Astrocyte of the spinal cord (primary cell): ENCODE measurements at regions not wholly inside any gene's neighbourhood (a gene's known extent, or its start where the extent isn't known, plus 50 kb on each side); places are given as distances from the start of the nearest gene placed in this dataset.

Source experiments
- DNase-seq: peaks from one replicate; pipeline ENCODE4 v3.0.0; 2011; ENCODE audit warnings: low read depth, low spot score
- H3K4me3 ChIP-seq: 2 replicates; pipeline ENCODE4 v1.5.1; 2011; ENCODE audit warnings: low read depth, mild to moderate bottlenecking, low read length, moderate library complexity
- in situ Hi-C: cut with HindIII; loops from 2 replicates; pipeline ENCODE4 v1.10.0; 2017; ENCODE audit warnings: low sequenced_read_pairs
- TF ChIP-seq, protein P1 (sequence below): IDR thresholded peaks from 2 replicates; pipeline ENCODE4 v1.5.1; 2012; ENCODE audit warnings: low read depth, mild to moderate bottlenecking, low read length, inconsistent platforms

DNA sequence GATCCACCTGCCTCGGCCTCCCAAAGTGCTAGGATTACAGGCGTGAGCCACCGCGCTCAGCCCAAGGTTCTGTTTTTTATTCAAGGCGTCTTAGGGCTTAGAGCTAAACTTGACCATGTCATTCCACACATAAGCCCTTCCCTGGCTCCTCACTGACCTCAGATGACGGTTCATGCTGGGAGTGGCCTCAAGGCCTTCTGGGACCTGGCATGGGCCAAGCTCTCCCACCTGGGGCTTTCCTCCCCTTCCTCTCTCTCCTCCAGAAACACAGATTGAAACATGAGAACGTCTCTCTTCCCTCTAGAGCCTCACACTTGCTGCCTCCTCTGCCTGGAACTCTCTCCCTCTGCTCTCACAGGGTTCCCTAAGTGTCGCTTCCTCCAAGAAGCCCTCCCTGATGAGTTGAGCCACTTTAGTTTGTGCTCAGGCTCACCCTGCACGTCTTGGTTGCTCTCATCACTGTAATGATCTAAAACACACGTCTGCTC, 155.6 kb upstream of the IER5L start:
- in situ Hi-C loops, result loop anchor here (10.0 kb wide), 1 partner anchor 59 kb away; no protein-coding TSS in a partner anchor
- H3K4me3 ChIP-seq, result no peak overlapping the region
- TF ChIP-seq, protein P1, sequence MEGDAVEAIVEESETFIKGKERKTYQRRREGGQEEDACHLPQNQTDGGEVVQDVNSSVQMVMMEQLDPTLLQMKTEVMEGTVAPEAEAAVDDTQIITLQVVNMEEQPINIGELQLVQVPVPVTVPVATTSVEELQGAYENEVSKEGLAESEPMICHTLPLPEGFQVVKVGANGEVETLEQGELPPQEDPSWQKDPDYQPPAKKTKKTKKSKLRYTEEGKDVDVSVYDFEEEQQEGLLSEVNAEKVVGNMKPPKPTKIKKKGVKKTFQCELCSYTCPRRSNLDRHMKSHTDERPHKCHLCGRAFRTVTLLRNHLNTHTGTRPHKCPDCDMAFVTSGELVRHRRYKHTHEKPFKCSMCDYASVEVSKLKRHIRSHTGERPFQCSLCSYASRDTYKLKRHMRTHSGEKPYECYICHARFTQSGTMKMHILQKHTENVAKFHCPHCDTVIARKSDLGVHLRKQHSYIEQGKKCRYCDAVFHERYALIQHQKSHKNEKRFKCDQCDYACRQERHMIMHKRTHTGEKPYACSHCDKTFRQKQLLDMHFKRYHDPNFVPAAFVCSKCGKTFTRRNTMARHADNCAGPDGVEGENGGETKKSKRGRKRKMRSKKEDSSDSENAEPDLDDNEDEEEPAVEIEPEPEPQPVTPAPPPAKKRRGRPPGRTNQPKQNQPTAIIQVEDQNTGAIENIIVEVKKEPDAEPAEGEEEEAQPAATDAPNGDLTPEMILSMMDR, result no peak
- no peak for DNase-seq

GRCh38 chr9:129332581-129332980, 154.5 kb upstream of the IER5L start:
- TF ChIP-seq, protein P1, result no peak
- no peak for DNase-seq
- in situ Hi-C loops, result loop anchor here (10.0 kb wide), 1 partner anchor 58 kb away; no protein-coding TSS in a partner anchor
- H3K4me3 ChIP-seq, result no peak overlapping the region

DNA sequence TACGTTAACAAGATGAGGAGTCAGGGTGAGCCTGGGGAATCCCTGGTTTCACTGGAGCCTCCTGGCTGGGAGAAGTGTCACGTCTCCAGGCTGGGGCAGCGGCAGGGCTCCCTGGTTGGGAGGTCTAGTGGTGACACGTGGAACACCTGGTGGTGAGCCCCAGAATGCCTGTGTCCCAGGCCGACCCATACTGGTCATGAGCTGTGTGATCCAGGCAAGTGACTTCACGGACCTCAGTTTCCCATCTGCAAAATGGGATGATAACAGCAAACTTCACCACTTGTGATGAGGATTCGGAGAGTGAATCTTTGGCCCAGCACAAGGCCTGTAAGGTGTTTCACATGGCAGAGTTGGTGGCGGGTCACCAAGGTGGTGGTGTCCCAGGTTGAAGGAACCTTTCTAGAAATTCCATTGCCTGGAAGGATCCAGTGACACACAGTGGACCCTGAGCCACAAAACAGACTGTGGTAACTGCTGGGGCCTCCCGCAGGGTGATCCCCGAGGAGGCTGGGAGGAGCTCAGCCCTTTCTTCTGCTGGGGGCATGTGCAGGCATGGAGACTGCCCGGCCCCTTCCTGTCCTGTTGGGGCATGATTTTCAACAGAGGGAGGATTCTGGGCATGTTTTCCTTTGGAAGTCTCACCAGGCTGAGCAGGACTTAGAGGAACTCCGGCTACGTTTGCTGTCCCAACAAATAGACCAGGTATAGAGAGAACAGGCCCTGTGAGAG, 153.9 kb upstream of the IER5L start:
- no peak overlapping the region for H3K4me3 ChIP-seq

DNA sequence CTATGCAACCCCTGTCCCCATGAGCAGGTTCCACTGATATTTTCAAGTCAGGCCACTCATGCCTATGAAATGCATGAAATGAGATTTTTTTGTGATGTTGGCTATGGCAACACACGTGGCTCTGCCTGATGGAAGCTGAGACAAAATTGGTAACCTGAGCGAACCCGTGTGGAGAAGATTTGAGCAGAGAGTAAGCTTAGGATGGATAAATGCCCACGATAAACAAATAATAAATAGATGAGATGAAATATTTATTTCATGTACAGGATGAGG, 153.4 kb upstream of the IER5L start:
- TF ChIP-seq, protein P1, result no peak
- H3K4me3 ChIP-seq, result no peak overlapping the region
- in situ Hi-C loops, result loop anchor here (10.0 kb wide), 1 partner anchor 57 kb away; no protein-coding TSS in a partner anchor
- DNase-seq, result no peak

More for the DNA sequence above, 153.9 kb upstream of the IER5L start:
- TF ChIP-seq, protein P1, result no peak
- in situ Hi-C loops, result loop anchor here (10.0 kb wide), 1 partner anchor 57 kb away; no protein-coding TSS in a partner anchor
- DNase-seq, result no peak

DNA sequence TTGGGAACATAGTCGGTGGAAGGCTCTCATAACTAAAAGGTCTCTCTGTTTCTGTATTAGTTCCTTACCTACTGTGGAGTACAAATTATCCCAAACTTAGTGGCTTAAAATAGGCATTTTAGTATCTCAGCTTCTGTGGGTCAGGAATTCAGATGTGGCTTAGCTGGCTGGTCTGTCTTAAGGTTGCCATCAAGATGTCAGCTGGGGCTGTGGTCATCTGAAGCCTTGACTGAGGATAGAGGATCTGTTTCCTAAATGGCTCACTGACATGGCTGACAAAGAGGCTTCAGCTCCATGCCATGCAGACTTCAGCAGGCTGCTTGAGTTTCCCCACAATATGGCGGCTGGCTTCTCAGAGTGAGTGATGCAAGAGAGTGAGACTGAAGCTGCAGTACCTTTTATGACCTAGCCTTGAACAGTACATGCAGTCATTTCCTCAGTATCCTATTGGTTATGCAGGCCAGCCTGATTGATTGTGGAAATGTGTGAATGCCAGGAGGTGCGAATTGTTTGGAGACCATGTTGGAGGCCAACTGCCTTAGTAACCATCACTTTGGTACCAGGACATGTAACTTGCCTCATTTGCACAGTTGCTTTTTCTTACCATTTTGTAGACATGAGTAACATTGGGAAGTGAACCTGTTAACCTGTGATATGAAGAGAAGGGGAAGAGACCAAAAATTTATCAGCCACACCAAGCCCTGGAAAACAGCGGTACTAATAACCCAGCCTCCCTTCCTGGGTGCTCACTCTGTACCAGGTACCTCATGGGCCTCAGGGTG, 152.8 kb upstream of the IER5L start:
- no peak for DNase-seq
- in situ Hi-C loops, result loop anchor here (10.0 kb wide), 1 partner anchor 56 kb away; no protein-coding TSS in a partner anchor
- no peak overlapping the region for H3K4me3 ChIP-seq
- TF ChIP-seq, protein P1, result no peak

DNA sequence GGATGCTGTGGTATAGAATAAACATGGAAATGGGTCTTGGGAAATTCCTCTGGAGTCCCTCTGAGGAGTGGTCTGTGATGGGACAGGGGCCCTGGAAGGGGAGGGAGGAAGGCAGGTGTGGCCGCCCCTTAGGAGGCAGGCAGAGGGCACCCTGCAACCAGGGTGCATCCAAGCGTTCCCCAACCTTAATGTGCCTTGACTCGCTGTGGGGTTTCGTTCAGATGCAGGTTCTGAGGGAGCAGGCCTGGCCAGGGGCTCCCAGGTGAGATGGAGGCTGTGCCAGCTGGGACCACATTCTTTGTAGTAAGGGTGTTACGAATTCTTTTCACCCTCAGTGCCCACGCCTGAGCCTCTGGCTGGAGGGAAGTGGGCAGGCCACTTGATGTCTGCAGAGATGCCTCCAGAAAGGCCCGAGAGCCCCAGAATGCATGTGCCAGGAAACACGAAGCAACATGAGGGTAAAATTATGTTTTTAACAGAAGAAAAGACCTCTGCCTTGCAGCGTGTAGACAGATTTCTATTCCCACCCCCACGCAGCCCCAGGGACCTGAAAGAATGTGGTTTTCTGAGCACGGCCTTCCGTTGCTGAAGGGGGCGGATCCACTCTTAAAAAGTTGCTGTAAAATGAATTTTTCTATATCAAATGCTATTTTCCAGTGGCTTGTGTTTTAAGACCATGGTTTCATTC, 150.4 kb upstream of the IER5L start:
- TF ChIP-seq, protein P1, result no peak
- DNase-seq, result no peak
- no peak overlapping the region for H3K4me3 ChIP-seq
- in situ Hi-C loops, result no loop called here
